ENCODE measurements at regions not wholly inside any gene's neighbourhood (a gene's known extent, or its start where the extent isn't known, plus 50 kb on each side); places are given as distances from the start of the nearest gene placed in this dataset.

DNA sequence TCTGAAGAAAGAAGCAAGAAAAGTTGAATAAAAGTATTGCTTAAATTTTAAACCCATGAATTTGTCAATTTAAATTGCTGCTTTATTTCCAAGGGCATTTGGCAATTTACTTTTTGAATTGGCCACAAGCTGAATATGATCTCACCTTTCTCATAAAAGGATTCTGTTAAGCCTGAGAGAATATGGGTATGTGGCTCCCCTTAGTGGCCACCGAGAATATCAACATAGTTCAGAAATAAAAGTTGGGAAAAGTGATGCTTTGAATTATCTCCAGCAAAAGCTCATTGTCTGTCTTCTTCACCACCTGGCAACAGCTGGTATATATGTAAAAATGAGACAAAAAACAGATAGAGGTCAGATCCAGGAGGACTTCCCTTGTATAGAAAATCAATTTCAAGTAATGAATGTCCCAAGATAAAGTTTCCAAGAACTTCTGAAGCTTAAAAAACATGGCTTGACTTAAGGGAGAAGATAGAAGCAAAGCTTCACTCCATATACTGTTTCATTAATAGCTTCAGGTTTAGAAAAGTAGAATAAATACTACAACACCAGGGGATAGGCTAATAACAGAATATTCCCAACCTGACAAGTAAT is 290.7 kb upstream of the FAM241A start:
- Histone ChIP-seq H4K20me1 (ENCODE audit: insufficient read depth, low read length) (no peaks in the 10 kb centered on the region), H3K4me1 (ENCODE audit: insufficient read depth, low read length) (no peaks in the 10 kb centered on the region), H3K27me3 (ENCODE audit: insufficient read depth, low read length) (no peaks in the 10 kb centered on the region), H3K36me3 (ENCODE audit: insufficient read depth, low read length) (no peaks in the 10 kb centered on the region), H2AFZ (ENCODE audit: low read length) (no peak overlapping the region), H3K27ac (ENCODE audit: low read depth, low read length) (no peak overlapping the region), H3K9me3 (ENCODE audit: low read depth, low read length) (no peaks in the 10 kb centered on the region), H3K79me2 (ENCODE audit: insufficient read depth, low read length) (no peaks in the 10 kb centered on the region), H3K4me3 (ENCODE audit: insufficient read depth, low read length) (no peak overlapping the region), H3K4me2 (ENCODE audit: insufficient read depth, low read length) (no peak overlapping the region)
- no peak for DNase-seq (ENCODE audit: insufficient read length, low spot score, missing footprints)
- TF ChIP-seq, protein P1, sequence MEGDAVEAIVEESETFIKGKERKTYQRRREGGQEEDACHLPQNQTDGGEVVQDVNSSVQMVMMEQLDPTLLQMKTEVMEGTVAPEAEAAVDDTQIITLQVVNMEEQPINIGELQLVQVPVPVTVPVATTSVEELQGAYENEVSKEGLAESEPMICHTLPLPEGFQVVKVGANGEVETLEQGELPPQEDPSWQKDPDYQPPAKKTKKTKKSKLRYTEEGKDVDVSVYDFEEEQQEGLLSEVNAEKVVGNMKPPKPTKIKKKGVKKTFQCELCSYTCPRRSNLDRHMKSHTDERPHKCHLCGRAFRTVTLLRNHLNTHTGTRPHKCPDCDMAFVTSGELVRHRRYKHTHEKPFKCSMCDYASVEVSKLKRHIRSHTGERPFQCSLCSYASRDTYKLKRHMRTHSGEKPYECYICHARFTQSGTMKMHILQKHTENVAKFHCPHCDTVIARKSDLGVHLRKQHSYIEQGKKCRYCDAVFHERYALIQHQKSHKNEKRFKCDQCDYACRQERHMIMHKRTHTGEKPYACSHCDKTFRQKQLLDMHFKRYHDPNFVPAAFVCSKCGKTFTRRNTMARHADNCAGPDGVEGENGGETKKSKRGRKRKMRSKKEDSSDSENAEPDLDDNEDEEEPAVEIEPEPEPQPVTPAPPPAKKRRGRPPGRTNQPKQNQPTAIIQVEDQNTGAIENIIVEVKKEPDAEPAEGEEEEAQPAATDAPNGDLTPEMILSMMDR (IDR thresholded peaks at IDR 0.05; ENCODE audit: extremely low read depth, low read depth, low read length) = peak; percentile 59

GRCh38 chr4:111855308-111855707 is 289.9 kb upstream of the FAM241A start:
- TF ChIP-seq, protein P1 (IDR thresholded peaks at IDR 0.05; ENCODE audit: extremely low read depth, low read depth, low read length) = no peak

GRCh38 chr4:111864066-111864465 is 281.2 kb upstream of the FAM241A start:
- H4K20me1 ChIP-seq (ENCODE audit: insufficient read depth, low read length) = no peaks in the 10 kb centered on the region
- no peak for DNase-seq (ENCODE audit: insufficient read length, low spot score, missing footprints)
- no peak overlapping the region for H3K27ac ChIP-seq (ENCODE audit: low read depth, low read length)
- TF ChIP-seq, protein P1 (IDR thresholded peaks at IDR 0.05; ENCODE audit: extremely low read depth, low read depth, low read length) = no peak
- H2AFZ ChIP-seq (ENCODE audit: low read length) = no peak overlapping the region
- no peaks in the 10 kb centered on the region for H3K4me1 ChIP-seq (ENCODE audit: insufficient read depth, low read length)
- H3K4me2 ChIP-seq (ENCODE audit: insufficient read depth, low read length) = no peak overlapping the region
- no peaks in the 10 kb centered on the region for H3K9me3 ChIP-seq (ENCODE audit: low read depth, low read length)
- no peaks in the 10 kb centered on the region for H3K27me3 ChIP-seq (ENCODE audit: insufficient read depth, low read length)
- H3K36me3 ChIP-seq (ENCODE audit: insufficient read depth, low read length) = no peaks in the 10 kb centered on the region
- no peak overlapping the region for H3K4me3 ChIP-seq (ENCODE audit: insufficient read depth, low read length)
- H3K79me2 ChIP-seq (ENCODE audit: insufficient read depth, low read length) = no peaks in the 10 kb centered on the region

More at GRCh38 chr4:111855308-111855707, 289.9 kb upstream of the FAM241A start:
- Histone ChIP-seq H3K4me2 (ENCODE audit: insufficient read depth, low read length) (no peak overlapping the region), H3K4me1 (ENCODE audit: insufficient read depth, low read length) (no peaks in the 10 kb centered on the region), H3K9me3 (ENCODE audit: low read depth, low read length) (no peaks in the 10 kb centered on the region), H3K27ac (ENCODE audit: low read depth, low read length) (no peak overlapping the region), H3K27me3 (ENCODE audit: insufficient read depth, low read length) (no peaks in the 10 kb centered on the region), H3K36me3 (ENCODE audit: insufficient read depth, low read length) (no peaks in the 10 kb centered on the region), H3K79me2 (ENCODE audit: insufficient read depth, low read length) (no peaks in the 10 kb centered on the region), H3K4me3 (ENCODE audit: insufficient read depth, low read length) (no peak overlapping the region), H4K20me1 (ENCODE audit: insufficient read depth, low read length) (no peaks in the 10 kb centered on the region), H2AFZ (ENCODE audit: low read length) (no peak overlapping the region)
- no peak for DNase-seq (ENCODE audit: insufficient read length, low spot score, missing footprints)

GRCh38 chr4:111869339-111869738 is 275.9 kb upstream of the FAM241A start:
- Histone ChIP-seq H3K27me3 (ENCODE audit: insufficient read depth, low read length) (no peaks in the 10 kb centered on the region), H3K79me2 (ENCODE audit: insufficient read depth, low read length) (no peaks in the 10 kb centered on the region), H3K4me2 (ENCODE audit: insufficient read depth, low read length) (no peak overlapping the region)

More at GRCh38 chr4:111869339-111869738, 275.9 kb upstream of the FAM241A start:
- TF ChIP-seq, protein P1 (IDR thresholded peaks at IDR 0.05; ENCODE audit: extremely low read depth, low read depth, low read length) = no peak
- H3K27ac ChIP-seq (ENCODE audit: low read depth, low read length) = no peak overlapping the region
- no peak for DNase-seq (ENCODE audit: insufficient read length, low spot score, missing footprints)
- no peaks in the 10 kb centered on the region for H3K4me1 ChIP-seq (ENCODE audit: insufficient read depth, low read length)
- no peaks in the 10 kb centered on the region for H3K9me3 ChIP-seq (ENCODE audit: low read depth, low read length)
- H3K36me3 ChIP-seq (ENCODE audit: insufficient read depth, low read length) = no peaks in the 10 kb centered on the region
- no peaks in the 10 kb centered on the region for H4K20me1 ChIP-seq (ENCODE audit: insufficient read depth, low read length)
- H2AFZ ChIP-seq (ENCODE audit: low read length) = no peak overlapping the region
- no peak overlapping the region for H3K4me3 ChIP-seq (ENCODE audit: insufficient read depth, low read length)

Measured in osteoblast (primary cell).